ENCODE measurements at regions not wholly inside any gene's neighbourhood (a gene's known extent, or its start where the extent isn't known, plus 50 kb on each side); places are given as distances from the start of the nearest gene placed in this dataset.

DNA sequence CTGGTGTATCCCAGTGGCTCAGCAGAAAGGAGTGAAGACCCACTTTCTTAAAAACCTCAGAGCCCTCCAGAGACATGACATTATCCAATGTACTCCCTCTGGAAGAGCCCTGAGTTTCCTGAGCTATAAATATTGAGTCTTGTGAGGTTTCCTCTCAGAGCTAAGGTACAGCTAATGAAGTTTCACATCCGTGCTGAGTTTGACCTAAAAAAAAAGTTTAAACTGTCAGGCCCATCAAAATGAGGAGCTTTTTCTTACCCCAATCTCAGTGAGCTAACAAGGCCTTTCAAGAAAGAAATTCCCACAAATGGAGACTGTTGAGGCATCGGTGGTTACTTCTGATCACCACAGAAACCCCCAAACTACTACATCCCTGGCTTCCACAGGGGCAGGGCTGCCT lies 65.4 kb upstream of the ST8SIA3 start:
- Histone ChIP-seq H3K9me3 (ENCODE audit: control insufficient read depth, insufficient read depth, low read length) (no peaks in the 10 kb centered on the region), H3K36me3 (ENCODE audit: control insufficient read depth, insufficient read depth, low read length) (no peaks in the 10 kb centered on the region), H3K9me1 (ENCODE audit: insufficient read depth, low read length) (no peaks in the 10 kb centered on the region), H2BK120ac (ENCODE audit: low read depth, low read length) (no peak overlapping the region), H3K18ac (ENCODE audit: low read depth, low read length) (no peak overlapping the region), H3K79me1 (ENCODE audit: low read depth in 1 of 2, low read length in 2 of 2) (no peaks in the 10 kb centered on the region), H3K4me3 (ENCODE audit: insufficient read depth, low read depth, low read length) (no peak overlapping the region), H3K4me2 (ENCODE audit: low read depth, low read length) (no peak overlapping the region), H2AK5ac (ENCODE audit: low read depth, low read length) (no peak overlapping the region), H2BK15ac (ENCODE audit: low read depth, low read length) (no peak overlapping the region), H2BK20ac (ENCODE audit: low read depth, low read length) (no peak overlapping the region), H3K27me3 (ENCODE audit: control insufficient read depth, insufficient read depth, low read length) (no peaks in the 10 kb centered on the region), H2BK5ac (ENCODE audit: low read depth, low read length, poor library complexity, severe bottlenecking) (no peak overlapping the region), H4K8ac (ENCODE audit: low read depth in 2 of 2, low read length in 2 of 2) (no peak overlapping the region), H4K91ac (ENCODE audit: insufficient read depth, low read depth, low read length) (no peak overlapping the region), H2AK9ac (replicated peaks; ENCODE audit: low read depth, low read length, poor library complexity) (no peak overlapping the region), H4K20me1 (ENCODE audit: insufficient read depth, low read length) (no peaks in the 10 kb centered on the region), H3K23ac (ENCODE audit: low read depth, low read length) (no peak overlapping the region), H4K5ac (ENCODE audit: low read depth, low read length) (no peak overlapping the region), H3K9ac (ENCODE audit: low read depth, low read length) (no peak overlapping the region), H2AFZ (replicated peaks; ENCODE audit: low read length, poor library complexity) (no peak overlapping the region), H3K27ac (ENCODE audit: insufficient read depth, low read length) (no peak overlapping the region), H3K56ac (ENCODE audit: extremely low read depth, insufficient read depth, low read length) (no peak overlapping the region), H3K4ac (ENCODE audit: low read depth, low read length) (no peak overlapping the region), H3K4me1 (ENCODE audit: control insufficient read depth, insufficient read depth, low read length) (no peaks in the 10 kb centered on the region), H3K14ac (replicated peaks; ENCODE audit: low read depth, low read length) (no peak overlapping the region)
- ChIA-PET POLR2A (ENCODE audit: unreplicated experiment) (no interaction called here), CTCF (no interaction called here)
- in situ Hi-C loops (cut with MboI; ENCODE audit: low sequenced_read_pairs) (no loop called here), intact Hi-C loops (cut with micrococcal nuclease) (no loop called here), dilution Hi-C loops (cut with HindIII; ENCODE audit: low sequenced_read_pairs, unreplicated experiment) (no loop called here)
- WGBS, 2 experiments (ENCODE audit: extremely low coverage in 2 of 2, insufficient read length in 1 of 2), result 33% methylated on average over 1 of the region's 2 CpGs; no CpG with 5 or more reads in 1 of the 2 experiments
- TF ChIP-seq, protein P1, sequence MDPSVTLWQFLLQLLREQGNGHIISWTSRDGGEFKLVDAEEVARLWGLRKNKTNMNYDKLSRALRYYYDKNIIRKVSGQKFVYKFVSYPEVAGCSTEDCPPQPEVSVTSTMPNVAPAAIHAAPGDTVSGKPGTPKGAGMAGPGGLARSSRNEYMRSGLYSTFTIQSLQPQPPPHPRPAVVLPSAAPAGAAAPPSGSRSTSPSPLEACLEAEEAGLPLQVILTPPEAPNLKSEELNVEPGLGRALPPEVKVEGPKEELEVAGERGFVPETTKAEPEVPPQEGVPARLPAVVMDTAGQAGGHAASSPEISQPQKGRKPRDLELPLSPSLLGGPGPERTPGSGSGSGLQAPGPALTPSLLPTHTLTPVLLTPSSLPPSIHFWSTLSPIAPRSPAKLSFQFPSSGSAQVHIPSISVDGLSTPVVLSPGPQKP (IDR thresholded peaks at IDR 0.05; ENCODE audit: borderline replicate concordance, low read depth, low read length), result no peak
- no peak for TF ChIP-seq RCOR1 (IDR thresholded peaks at IDR 0.05; ENCODE audit: insufficient replicate concordance, low read length)
- TF ChIP-seq BHLHE40 (IDR thresholded peaks at IDR 0.05; ENCODE audit: low read depth, low read length), result no peak
- no peak for TF ChIP-seq NFE2L2 (IDR thresholded peaks at IDR 0.05; ENCODE audit: low read depth, low read length)
- TF ChIP-seq, protein P2, sequence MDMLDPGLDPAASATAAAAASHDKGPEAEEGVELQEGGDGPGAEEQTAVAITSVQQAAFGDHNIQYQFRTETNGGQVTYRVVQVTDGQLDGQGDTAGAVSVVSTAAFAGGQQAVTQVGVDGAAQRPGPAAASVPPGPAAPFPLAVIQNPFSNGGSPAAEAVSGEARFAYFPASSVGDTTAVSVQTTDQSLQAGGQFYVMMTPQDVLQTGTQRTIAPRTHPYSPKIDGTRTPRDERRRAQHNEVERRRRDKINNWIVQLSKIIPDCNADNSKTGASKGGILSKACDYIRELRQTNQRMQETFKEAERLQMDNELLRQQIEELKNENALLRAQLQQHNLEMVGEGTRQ (IDR thresholded peaks at IDR 0.05; ENCODE audit: low read depth, low read length), result no peak
- TF ChIP-seq MAFK (IDR thresholded peaks at IDR 0.05; ENCODE audit: low read depth, low read length), result no peak
- no peak for TF ChIP-seq FOS (IDR thresholded peaks at IDR 0.05; ENCODE audit: low read depth, low read length)
- BruUV-seq (replicated peaks), result no TSS peak
- ATAC-seq (ENCODE audit: low read depth) (no peak), DNase-seq (no peak)

Data from IMR-90 (cell line).